WI38 (cell line): ENCODE measurements at regions not wholly inside any gene's neighbourhood (a gene's known extent, or its start where the extent isn't known, plus 50 kb on each side); places are given as distances from the start of the nearest gene placed in this dataset.

ENCODE experiments used
- H3K4me3 ChIP-seq: 2 replicates; pipeline ENCODE4 v1.5.1; 2011; ENCODE audit warnings: low read depth, mild to moderate bottlenecking, control low read depth, low read length
- CTCF ChIP-seq: IDR thresholded peaks from 2 replicates; pipeline ENCODE4 v1.5.1; 2012; ENCODE audit warnings: low read depth, mild to moderate bottlenecking, control low read depth, low read length

GRCh38 chr3:101988596-101988995 is 139.3 kb downstream of the NFKBIZ start:
- no peak for TF ChIP-seq CTCF
- no peak overlapping the region for H3K4me3 ChIP-seq

DNA sequence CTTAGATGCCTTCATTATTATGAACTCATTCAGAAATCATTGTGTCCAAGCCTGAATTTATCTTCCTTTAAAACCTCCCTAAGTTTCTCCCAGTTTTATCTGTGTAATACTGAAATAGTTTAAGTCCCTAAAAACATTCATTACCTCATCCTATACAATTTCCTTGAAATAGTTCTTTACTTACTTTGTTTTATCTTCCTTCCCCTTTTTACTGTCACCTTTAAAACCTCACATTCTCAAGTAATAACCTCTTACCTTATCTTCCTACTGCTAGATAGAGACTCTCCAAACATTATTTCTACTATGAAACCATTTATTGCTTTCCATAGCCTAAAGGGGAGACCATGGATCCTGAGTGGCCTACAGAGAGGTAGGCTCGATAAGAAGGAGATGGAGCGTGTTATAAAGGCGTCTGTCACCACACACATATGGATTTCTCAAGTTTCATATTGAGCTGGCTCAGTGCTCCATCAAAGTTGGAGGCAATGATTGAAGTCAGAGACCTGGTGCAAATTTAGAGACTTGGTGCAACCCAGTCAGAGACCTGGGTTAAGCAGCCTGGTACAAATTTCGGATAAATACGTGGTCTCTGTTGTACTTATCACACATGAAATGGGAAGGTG is 140.4 kb downstream of the NFKBIZ start:
- no peak for TF ChIP-seq CTCF

GRCh38 chr3:101992863-101993262 is 143.5 kb downstream of the NFKBIZ start:
- no peak for TF ChIP-seq CTCF

More for the DNA sequence above, 140.4 kb downstream of the NFKBIZ start:
- H3K4me3 ChIP-seq = no peak overlapping the region

DNA sequence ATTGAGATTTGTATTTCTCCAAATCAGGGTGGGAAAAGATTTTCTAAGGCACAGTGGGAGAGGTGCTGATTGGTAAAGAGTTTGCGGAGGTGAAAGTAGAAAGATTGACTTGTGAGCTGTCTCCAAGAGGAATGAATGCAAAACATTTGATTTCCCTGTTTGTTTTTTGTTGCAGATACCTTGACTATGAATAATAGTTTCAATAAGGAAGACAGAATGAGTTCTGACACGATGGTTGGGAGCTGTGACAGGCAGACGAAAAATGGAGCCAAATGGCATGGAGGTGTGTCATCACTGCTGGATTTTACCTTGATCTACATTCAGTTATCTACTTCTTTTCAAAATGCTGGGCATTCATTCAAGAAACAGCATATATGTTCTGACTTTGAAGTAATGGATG is 145.1 kb downstream of the NFKBIZ start:
- no peak overlapping the region for H3K4me3 ChIP-seq

More at GRCh38 chr3:101992863-101993262, 143.5 kb downstream of the NFKBIZ start:
- H3K4me3 ChIP-seq = no peak overlapping the region

GRCh38 chr3:101995371-101996046 is 146.2 kb downstream of the NFKBIZ start:
- no peak overlapping the region for H3K4me3 ChIP-seq
- TF ChIP-seq CTCF = no peak

More for the DNA sequence above, 145.1 kb downstream of the NFKBIZ start:
- TF ChIP-seq CTCF = no peak

GRCh38 chr3:101996832-101997231 is 147.5 kb downstream of the NFKBIZ start:
- TF ChIP-seq CTCF = no peak
- H3K4me3 ChIP-seq = no peak overlapping the region

GRCh38 chr3:101998256-101998926 is 149.1 kb downstream of the NFKBIZ start:
- no peak overlapping the region for H3K4me3 ChIP-seq
- TF ChIP-seq CTCF = no peak
